ENCODE measurements at regions not wholly inside any gene's neighbourhood (a gene's known extent, or its start where the extent isn't known, plus 50 kb on each side); places are given as distances from the start of the nearest gene placed in this dataset.

DNA sequence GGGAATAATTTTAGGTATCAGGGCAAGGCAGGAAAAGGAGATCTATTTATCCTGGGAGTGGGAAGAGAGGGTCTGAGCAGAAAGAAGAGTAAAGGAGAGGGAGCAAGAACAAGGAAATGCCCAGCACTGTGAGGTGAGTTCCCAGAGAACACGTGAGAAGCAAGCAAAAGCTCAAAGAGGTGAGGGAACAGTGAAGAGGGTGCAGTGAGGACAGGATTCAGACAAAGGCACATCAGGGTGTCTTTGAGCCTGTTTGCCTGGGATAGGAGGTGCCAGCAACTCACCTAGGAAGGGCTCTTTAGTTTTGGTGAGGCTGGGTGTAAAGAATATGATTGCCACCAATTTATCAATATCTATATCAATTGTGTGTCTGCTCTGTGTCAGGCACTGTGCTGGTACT lies 88.9 kb upstream of the NRXN3 start:
- Mint-ChIP-seq H3K27me3 (ENCODE audit: low read depth) (peaks cover 2% of the 10 kb centered on the region; the same call in 1 of the 2 replicates), H3K27ac (no peak overlapping the region), H3K4me3 (no peak overlapping the region), H3K36me3 (ENCODE audit: insufficient read depth in 1 of 3, low read depth in 3 of 3) (no peaks in the 10 kb centered on the region), H3K4me1 (peaks cover 13% of the 10 kb centered on the region in 2 experiments), H3K9me3 (no peaks in the 10 kb centered on the region)
- TF ChIP-seq, protein P1, sequence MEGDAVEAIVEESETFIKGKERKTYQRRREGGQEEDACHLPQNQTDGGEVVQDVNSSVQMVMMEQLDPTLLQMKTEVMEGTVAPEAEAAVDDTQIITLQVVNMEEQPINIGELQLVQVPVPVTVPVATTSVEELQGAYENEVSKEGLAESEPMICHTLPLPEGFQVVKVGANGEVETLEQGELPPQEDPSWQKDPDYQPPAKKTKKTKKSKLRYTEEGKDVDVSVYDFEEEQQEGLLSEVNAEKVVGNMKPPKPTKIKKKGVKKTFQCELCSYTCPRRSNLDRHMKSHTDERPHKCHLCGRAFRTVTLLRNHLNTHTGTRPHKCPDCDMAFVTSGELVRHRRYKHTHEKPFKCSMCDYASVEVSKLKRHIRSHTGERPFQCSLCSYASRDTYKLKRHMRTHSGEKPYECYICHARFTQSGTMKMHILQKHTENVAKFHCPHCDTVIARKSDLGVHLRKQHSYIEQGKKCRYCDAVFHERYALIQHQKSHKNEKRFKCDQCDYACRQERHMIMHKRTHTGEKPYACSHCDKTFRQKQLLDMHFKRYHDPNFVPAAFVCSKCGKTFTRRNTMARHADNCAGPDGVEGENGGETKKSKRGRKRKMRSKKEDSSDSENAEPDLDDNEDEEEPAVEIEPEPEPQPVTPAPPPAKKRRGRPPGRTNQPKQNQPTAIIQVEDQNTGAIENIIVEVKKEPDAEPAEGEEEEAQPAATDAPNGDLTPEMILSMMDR (conservative IDR thresholded peaks at IDR 0.05): no peak
- no peak overlapping the region for H2BK120ac ChIP-seq (ENCODE audit: low read depth, low read length, poor library complexity, severe bottlenecking)
- no peak overlapping the region for H4K5ac ChIP-seq (ENCODE audit: insufficient read length, low read depth, low read length)
- H3T11ph ChIP-seq (ENCODE audit: low read length): no peak overlapping the region
- no peak overlapping the region for H3K27ac ChIP-seq (ENCODE audit: insufficient read length, low read depth, low read length)
- peak overlapping the region; percentile 23 for H2AFZ ChIP-seq (ENCODE audit: low read length)
- no peak overlapping the region for H2AK5ac ChIP-seq (ENCODE audit: insufficient read length, low read length)
- H3K18ac ChIP-seq (ENCODE audit: insufficient read length, low read depth, low read length): no peak overlapping the region
- H4K91ac ChIP-seq (ENCODE audit: insufficient read length, low read depth, low read length): no peak overlapping the region
- no peak overlapping the region for H3K14ac ChIP-seq (ENCODE audit: insufficient read depth, low read length)
- no peaks in the 10 kb centered on the region; the same call in 1 of the 2 replicates for H3K4me1 ChIP-seq (ENCODE audit: insufficient read depth, low read length)
- H3K79me2 ChIP-seq (ENCODE audit: insufficient read depth, low read length): no peaks in the 10 kb centered on the region
- no peak overlapping the region for H2BK12ac ChIP-seq (ENCODE audit: insufficient read length, low read depth, low read length)
- H2BK20ac ChIP-seq (ENCODE audit: low read depth, low read length, poor library complexity, severe bottlenecking): no peak overlapping the region
- H3K27me3 ChIP-seq (ENCODE audit: insufficient read depth, low read length): no peaks in the 10 kb centered on the region
- H2BK15ac ChIP-seq (ENCODE audit: low read depth, low read length): no peak overlapping the region
- no peak for DNase-seq
- H3K9ac ChIP-seq (ENCODE audit: extremely low read depth, insufficient read length, low read length): no peak overlapping the region
- no peaks in the 10 kb centered on the region for H3K9me3 ChIP-seq (ENCODE audit: control insufficient read depth, low read depth, low read length)
- no peak overlapping the region for H3K23ac ChIP-seq (ENCODE audit: insufficient read length, low read depth, low read length)
- H4K20me1 ChIP-seq (ENCODE audit: control insufficient read depth, insufficient read depth, insufficient read length): no peaks in the 10 kb centered on the region
- no peak overlapping the region for H4K8ac ChIP-seq (replicated peaks; ENCODE audit: insufficient read length, low read depth, low read length)
- H2BK5ac ChIP-seq (ENCODE audit: insufficient read length, low read length): no peak overlapping the region
- H3K23me2 ChIP-seq (ENCODE audit: insufficient read length, low read depth, low read length, poor library complexity, severe bottlenecking): no peaks in the 10 kb centered on the region
- H3K4ac ChIP-seq (ENCODE audit: low read depth, low read length): no peak overlapping the region
- no peaks in the 10 kb centered on the region for H3K79me1 ChIP-seq (ENCODE audit: insufficient read depth, low read depth, low read length, poor library complexity, severe bottlenecking)
- H3K4me2 ChIP-seq (ENCODE audit: insufficient read depth, insufficient read length, low read length): no peak overlapping the region
- no CpG with 5 or more reads among the region's 1 CpG for WGBS (ENCODE audit: extremely low coverage, insufficient read length, low lambda C conversion rate)
- no peak overlapping the region for H3K56ac ChIP-seq (ENCODE audit: insufficient read length, low read depth, low read length)
